NT2/D1 (cell line): ENCODE measurements at regions not wholly inside any gene's neighbourhood (a gene's known extent, or its start where the extent isn't known, plus 50 kb on each side); places are given as distances from the start of the nearest gene placed in this dataset.

Experiments
- SUZ12 ChIP-seq: IDR thresholded peaks from 2 replicates; pipeline ENCODE4 v1.6.1; 2011; ENCODE audit not compliant: insufficient read length, insufficient read depth; ENCODE audit errors: extremely low read depth
- YY1 ChIP-seq: IDR thresholded peaks from 2 replicates; pipeline ENCODE4 v1.6.1; 2011; ENCODE audit not compliant: insufficient read length, insufficient read depth
- ZNF274 ChIP-seq: IDR thresholded peaks from 2 replicates; pipeline ENCODE4 v1.6.1; 2011; ENCODE audit warnings: mild to moderate bottlenecking, low read depth, low read length

- TF ChIP-seq YY1: no peak
- no peak for TF ChIP-seq ZNF274
- TF ChIP-seq SUZ12: no peak
These were observed 65.8 kb upstream of the SLC8A3 start for GRCh38 chr14:70254476-70254961.
